Stimulated activated CD8-positive, alpha-beta memory T cell treated with anti-CD3 and anti-CD28 coated beads, Interleukin-4, amount 100 ng/mL, for 48 hours (primary cell): ENCODE measurements at regions not wholly inside any gene's neighbourhood (a gene's known extent, or its start where the extent isn't known, plus 50 kb on each side); places are given as distances from the start of the nearest gene placed in this dataset.
"Not testable (repeated sequence)": the region's sequence is repeated elsewhere in the genome, so short reads cannot be mapped to it uniquely, and the experiment has no call there.

Experiments
- DNase-seq: peaks from one replicate; pipeline ENCODE4 v3.0.0-alpha.2; 2020

DNA sequence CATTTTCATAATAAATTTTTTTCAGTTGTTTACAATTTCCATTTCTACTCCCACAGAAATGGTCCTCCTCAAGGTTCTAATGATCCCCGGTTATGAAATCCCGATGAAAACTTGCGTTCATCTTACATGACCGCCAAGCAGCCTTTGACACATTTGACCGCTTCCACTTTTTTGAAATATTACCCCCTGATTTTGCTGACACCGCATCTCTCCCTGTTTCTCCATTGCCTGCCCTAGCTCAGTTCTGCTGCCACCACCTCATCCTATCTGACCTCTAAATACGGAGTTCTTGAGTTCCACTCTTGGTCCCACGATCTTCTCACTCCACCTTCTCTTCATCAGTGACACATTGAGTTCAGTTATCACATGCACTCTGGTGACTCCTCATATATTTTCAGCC, 74.1 kb downstream of the SLC35B3 start:
- no peak for DNase-seq

DNA sequence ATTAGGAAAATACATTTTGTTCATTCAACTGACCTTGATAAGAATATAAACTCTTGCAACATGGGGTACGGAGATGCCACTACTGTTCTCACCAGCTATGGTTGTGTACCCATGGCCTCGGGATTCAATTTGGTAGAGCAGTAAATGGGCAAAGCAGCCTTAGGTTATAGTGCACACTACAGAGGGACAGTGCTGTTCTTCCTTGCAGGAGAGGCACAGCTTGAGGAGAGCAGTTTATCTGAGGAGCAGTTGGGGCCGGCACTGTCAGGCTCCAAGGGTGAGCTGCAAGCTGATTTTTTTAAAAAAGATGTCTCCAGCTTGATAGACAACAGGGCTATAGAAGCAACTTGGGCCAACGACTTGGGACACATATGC, 82.4 kb downstream of the SLC35B3 start:
- no peak for DNase-seq

DNA sequence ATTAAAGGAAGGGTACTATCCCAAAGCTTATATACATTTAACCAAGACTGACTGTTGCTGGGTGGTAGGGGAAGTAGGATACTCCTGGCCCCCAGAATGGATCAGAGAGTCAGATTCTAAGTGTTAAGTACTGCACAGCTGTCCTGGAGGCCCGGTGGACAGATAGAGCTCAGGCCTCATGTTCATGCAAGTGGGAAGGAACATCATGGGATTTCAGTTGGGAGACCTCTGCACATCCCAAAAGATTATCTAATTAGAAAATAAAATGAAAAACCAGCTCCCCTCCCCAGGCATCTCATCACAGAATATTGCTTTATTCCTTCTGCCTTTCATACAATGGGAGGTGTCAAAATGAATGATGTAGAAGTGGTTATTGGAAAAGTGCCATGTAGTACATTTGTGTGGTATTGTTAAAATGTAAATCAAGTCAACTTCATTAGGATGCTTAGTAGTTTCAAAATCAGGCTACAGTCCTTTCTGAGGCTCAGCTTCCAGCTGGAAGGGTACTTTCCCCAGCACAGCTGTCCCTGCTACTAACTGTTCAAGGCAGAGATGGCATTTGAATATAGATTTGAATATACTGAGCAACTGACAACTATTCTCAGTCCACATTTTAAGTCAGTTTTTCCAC, 82.9 kb downstream of the SLC35B3 start:
- DNase-seq = no peak

DNA sequence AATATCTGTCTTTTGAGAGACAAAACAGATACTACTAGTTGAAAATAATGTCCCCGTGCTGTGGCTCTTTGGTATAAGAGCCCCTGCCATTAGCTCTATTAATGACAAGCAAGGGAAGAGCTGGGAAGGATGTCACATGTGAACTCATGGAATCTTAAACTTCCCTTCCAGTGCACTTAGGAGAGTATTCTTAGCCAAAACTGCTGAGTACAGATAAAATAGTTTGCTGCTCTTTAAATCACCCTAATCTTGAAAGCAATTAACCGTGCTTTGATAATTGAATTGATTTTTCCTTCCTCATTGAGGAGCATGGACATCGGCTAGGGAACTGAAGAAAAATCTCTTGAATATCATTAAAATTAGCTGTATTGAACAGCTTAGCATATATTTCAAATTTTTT, 91.7 kb downstream of the SLC35B3 start:
- no peak for DNase-seq

DNA sequence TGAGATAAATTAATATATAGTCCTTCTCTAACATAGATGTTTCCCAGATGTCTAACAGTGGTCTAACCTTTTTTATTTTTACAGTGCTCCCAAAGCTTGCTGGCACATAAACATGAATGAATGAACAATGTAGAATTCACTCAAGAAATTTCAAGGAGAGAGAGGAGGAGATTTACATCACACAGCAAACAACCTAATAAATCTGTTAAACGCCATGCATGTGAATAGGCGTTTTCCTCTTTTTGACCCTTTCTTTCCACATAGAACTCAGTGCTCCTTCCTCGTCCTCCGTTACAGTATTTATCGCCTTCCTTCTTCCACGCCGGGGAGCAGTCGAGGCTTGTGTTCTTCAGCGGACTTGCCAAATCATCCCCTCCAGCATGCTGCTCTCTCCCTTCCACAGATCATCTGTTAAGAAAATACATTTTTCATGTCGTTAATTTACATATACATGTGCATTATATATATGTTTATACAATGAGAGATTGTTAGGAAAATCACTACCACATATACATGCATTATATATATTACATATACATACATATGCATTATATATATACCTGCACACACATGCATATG, 93.0 kb downstream of the SLC35B3 start:
- no peak for DNase-seq

DNA sequence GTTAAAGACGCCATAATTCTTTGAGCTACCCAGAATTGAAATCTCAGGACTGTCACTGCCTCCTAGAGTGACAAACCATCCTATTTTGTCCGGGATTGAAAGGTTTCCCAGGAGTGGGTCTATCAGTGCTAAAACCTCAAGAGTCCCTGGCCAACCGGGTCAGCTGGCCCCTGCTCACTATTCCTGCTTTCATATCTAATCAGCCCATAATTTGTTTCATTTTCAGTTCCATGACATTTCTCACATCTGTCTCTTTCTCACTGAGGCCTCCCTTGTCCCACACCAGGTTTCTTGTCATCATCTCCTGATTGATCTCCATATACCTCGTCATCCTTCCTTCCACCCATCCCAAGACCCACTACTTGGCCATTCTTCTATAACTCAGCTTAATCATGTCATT, 98.2 kb downstream of the SLC35B3 start:
- DNase-seq = no peak

DNA sequence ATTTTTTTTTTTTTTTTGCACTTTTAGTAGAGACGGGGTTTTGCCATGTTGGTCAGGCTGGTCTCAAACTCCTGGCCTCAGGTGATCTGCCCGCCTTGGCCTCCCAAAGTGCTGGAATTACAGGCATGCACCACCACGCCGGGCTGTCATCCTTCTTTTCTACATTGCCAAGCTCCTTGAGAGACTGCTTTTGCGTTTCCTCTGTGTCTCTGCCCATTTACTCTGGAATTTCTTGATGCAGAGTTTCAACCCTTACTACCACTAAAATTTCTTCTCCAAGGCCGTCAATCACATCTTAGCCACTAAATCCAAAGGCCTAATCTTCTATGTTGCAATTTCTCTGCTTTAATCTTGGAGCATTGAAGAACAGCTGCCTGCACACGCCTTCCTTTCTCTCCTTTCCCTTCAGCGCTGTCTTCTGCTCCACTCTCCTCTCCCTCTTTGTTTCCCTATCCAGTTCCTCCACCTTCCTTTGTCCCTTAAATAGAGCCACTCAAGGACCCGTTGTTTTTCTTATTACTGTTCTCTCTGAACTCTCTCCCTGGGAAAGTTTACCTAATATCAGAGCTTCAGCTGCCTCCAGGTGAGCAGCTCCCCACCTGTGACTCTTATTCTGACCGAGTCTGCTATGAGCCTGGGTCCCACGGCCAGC, 98.8 kb downstream of the SLC35B3 start:
- DNase-seq = no peak

DNA sequence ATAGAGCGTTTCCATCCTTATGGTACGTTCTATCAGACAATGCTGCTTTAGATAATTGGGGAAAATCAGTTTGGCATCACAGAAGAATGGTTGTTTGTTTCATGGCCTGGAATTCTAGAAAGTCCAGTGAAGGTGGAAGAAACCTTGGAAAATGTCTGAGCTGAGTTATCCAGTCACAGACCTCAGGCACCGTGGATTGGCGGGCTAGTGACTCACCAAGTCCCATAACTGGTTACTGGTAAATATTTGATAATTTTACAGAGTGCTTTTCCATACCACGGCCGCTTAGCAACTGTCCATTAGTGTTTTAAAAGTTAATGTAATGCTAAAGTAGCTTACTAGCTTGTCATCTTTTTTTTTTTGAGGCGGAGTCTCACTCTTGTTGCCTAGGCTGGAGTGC, 99.4 kb downstream of the SLC35B3 start:
- no peak for DNase-seq

DNA sequence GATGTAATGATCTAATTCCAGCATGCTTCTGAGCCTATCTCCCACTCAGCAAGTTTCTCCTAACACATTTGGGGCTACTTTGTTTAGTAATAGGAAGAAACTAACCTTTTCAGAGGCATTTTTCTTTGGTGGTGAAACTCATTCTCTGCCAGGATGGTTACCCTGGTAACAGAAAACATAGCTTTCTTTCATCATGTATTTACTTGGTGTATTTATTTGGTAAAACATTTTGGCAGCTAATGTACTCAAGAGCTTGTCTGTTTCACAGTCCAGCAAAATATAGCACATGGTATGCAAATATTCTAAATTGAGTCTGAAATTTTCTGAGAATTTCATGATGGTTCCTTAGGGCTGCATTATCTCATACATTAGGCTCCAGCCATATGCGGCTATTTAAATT, 100.0 kb downstream of the SLC35B3 start:
- DNase-seq = no peak

DNA sequence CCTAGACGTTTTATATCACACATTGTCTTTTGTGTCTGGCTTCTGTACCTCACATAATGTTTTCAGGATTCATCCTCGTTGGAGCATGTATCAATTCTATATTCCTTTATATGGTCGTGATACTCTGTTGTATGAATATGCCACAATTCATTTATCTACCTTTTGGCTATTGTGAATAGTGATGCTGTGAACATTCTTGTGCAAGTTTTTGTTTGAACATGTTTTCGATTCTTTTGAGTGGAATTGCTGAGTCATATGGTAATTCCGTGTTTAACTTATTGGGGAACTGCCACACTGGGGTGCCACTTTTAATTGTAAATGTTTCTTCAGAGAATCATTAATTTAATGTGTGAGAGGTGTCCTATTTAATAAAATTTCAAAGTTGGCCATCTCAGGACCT, 101.2 kb downstream of the SLC35B3 start:
- DNase-seq = no peak

DNA sequence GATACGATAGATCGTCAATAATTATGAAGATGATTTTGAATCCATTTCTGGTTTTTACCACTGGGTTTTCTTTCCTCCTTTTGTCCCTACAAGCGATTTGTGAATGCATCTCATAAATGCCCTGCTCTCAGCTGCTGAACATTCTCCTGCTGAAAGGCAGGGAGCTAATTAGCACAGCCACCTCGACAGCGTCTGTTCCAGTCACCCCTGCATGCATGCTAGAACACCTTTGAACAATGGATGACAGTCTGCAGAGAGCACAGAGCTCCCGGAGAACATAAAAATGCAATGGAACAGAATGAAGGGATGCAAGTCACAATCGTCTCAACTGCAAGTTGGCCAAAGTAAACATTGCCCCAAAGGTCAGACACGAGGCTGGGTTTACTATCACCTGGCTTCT, 105.8 kb downstream of the SLC35B3 start:
- DNase-seq = no peak

DNA sequence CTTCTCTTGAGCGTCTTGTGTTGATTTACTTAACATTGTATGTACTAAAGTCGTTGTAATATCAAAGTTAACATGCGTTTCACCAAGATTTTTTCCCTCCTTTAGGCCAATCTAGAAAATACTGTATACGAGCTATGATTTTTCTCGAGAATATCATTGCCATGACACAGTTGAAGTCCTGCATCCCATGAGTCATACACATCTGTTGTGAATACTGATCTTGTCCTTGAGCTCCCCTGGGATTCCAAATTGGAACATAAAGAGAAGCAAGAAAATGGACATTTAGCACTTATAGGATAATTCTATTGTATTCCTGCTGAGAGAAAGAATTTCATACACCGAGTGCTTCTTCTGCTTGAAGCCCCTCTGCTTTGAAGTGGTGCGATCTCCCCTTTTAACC, 109.6 kb downstream of the SLC35B3 start:
- no peak for DNase-seq

DNA sequence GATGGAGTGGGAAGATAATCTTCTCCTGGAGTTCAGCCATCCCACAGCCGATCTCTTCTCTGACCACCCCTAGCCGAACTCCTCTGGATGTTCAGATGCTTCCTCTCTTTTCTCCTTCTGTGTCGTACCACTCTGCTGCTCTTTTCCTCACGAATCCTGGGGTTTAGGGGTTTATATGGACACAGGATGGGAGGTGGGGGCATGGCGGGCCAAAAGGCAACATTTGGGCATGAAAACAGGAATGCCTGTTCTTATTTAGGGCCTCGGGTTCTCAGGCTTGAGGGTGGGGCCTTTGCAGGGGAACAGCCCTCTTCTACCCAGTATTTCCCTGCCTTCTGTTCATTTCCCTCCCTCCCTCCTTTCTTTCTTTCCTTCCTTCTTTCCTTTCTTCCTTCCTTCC, 112.7 kb downstream of the SLC35B3 start:
- no peak for DNase-seq

DNA sequence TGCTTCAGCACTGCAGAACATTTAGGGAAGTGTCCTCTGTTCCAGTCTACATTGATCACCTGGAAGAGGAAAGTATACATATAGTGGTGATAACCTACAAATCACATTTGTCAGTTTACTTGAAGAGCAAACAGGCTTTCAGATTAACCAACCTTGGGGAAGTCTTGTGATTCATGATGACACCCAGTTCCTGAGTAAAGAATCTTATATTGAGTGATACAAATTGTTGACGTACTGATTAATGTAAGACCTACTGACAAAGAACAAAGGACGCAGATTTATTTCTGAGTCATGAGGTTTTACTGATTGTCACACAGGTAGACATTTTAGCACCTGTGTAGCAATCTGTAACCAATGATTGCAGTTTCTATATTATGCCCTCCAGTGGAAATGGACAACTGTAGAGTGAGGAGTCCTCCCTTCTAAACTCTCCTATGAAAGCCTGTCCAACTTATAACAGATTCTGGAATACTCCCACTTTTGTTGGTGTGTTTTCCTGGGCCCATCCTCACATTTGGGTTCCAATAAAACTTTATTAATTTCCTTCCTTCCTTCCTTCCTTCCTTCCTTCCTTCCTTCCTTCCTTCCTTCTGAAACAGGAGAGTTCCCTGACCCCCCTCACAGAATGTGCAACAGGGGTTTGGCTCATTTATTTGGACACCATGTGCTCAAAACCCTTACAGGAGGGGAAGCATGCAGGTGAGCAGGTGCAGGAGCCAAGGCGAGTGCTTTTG, 113.5 kb downstream of the SLC35B3 start:
- DNase-seq = no peak

DNA sequence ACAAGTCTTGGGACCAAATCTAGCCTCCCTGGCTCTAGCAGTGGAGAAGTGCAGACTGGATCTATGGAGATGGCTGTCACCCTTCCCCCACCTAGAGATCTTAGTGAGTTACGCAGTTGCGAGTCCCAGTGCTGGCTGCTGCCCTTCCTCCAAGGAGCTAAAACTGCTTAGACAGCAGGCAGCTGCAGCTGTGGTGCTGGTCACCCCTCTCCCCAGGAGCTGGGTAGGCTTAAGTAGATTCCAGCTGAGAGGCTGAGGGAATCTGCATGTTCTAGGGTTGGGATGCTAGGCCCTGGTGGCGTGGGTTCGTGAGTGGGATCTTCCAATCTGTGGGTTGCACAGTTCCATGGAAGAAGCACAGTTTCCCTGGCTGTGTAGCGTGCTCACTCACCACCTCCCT, 120.2 kb downstream of the SLC35B3 start:
- DNase-seq = no peak

DNA sequence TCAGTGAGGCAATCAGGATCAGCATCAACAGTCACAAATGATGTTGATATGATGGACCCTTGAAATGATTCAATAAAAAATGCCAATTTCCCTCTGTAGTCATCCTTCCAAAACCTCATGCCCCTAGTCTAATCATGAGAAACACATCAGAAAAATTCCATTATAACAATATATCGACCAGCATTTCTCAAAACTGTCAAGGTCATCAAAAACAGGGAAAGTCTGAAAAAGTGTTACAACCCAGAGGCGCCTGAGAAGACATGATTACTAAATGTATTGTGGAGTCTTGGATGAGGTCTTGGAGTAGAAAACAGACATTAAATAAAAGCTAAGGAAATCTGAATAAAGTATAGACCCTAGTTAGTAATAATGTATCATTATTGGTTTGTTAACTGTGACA, 133.8 kb downstream of the SLC35B3 start:
- no peak for DNase-seq

DNA sequence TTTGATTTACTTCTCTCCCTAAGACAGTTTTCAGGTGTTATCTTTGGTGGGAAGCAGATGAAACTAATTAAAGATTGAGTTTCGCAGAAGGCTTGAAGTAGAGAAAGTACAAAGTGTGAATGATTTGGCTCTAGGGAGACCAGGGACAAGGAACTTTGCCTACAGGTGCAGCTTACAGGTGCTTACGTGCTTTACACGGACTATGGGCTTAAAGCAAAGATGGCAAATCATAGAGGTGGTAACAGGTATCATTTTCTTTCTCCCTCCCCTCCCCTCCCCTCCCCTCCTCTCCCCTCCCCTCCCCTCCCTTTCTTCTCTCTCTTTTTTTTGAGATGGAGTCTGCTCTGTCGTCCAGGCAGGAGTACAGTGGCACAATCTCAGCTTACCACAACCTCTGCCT, 136.3 kb downstream of the SLC35B3 start:
- DNase-seq = no peak

DNA sequence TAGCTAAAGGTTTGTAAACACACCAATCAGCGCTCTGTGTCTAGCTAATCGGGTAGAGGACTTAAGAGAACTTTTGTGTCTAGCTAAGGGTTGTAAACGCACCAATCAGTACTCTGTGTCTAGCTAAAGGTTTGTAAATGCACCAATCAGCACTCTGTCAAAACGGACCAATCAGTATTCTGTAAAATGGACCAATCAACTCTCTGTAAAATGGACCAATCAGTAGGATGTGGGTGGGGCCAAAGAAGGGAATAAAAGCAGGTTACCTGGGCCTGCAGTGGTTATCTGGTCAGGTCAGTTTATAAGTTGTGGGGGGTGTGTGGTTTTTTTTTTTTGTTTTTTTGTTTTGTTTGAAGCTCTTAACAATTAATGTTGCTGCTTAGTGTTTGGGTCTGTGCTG, 152.4 kb downstream of the SLC35B3 start:
- not testable (repeated sequence) for DNase-seq

DNA sequence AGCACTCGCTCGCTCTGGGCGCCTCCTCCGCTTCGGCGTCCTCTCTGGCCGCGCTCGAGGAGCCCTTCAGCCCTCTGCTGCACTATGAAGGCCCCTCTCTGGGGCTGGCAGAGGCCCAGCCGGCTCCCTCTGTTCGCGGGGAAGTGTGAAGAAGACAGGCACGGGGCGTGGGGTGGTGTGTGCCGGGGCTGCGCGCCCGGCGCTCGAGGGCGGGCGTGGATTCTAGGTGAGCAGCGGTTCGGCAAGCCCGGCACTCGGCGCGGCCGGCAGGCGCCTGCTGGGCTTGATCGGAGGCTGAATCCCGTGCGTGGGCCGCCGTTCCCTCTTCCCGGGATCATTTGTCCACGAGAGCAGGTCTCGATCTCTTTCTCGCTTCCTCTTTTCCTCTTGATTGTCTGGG, 153.0 kb downstream of the SLC35B3 start:
- no peak for DNase-seq

DNA sequence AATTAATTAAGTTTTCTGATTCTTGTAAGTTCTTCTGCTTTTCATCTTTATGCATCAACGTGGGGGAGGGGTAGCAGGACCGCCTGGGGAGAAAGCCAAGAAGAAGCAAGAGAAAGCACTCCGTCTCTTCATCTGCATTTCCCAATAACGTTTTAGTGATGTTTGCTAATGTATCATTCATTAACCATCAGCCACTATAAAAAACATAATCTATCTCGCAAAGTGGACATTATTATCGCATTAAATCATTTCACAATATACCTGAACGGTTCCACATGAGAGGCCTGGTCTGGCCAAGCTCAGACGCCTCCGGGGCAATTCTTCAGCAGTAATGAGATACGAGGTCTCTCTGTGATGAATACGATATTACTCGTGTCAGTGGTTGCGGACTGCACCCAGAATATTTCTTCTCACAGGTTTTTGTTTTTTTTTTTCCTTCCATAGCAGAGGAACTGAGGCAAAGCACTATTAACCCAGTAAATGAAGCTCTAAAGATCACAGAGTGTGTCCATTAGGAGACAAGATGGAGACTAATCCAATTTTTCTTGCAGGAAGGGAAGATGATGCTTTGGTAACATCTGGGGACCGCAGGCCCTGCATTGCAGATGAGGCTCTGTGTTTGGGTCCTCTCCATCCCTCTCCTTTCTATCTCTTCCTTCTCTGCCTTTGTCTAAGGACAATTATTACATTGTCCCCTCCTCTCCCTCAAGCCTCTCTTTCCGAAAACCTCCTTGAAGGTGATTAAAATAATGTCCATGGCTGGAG, 156.1 kb downstream of the SLC35B3 start:
- DNase-seq = no peak

DNA sequence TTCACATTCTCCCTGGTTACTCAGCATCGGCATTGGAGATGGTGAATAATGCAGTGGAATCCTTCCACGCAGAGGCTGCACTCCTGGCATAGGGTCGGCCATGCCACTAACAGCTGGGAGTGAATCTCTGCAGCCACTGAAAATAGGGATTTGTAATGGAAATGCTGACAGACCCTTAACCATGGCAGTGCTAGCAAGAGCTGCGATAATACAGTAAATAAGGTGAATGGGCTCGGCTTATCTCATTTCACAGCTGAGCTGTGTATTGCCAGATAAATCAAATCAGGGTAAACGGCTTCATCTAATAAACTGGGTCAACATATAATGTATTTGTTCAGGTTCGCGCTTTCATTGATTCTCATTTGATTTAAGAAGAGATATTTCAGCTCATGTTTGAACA, 156.8 kb downstream of the SLC35B3 start:
- DNase-seq = no peak

DNA sequence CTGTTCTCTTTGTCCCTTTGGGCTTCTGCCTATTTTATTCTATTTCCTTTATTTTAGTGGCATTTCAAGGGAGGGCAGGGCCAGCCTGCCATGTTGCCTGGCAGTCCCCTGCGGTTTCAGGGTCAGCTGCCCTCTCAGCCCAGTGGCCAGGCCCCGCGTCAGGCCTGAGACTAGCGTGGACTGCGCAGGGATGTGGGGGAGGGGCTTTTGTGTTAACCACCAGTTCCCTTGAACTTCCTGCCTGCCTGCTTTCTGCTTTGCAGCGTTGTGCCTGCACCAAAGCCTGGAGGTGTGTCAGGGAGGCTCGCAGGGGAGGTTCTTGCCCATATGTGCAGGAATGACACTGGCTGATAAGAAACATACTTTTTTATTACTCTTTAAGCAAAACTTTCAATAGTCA, 157.6 kb downstream of the SLC35B3 start:
- DNase-seq = no peak

DNA sequence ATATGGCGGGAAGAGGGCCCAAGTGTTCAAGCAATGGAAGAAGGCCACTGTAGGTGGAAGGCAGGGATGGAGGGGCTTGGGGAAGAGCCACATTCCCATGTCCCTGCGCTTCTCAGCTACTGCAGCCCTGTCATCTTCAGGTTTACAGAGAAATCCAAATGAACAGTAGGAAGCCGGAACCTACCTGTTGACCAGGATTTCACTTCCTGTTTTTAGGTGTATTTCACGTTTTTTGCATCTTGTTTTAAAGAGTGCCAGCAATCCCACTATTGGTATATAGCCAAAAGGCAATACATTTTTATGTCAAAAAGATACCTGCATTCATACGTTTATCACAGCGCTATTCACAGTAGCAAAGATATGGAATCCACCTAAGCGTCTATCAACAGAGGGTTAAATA, 159.2 kb downstream of the SLC35B3 start:
- no peak for DNase-seq
